ENCODE measurements at regions not wholly inside any gene's neighbourhood (a gene's known extent, or its start where the extent isn't known, plus 50 kb on each side); places are given as distances from the start of the nearest gene placed in this dataset.

DNA sequence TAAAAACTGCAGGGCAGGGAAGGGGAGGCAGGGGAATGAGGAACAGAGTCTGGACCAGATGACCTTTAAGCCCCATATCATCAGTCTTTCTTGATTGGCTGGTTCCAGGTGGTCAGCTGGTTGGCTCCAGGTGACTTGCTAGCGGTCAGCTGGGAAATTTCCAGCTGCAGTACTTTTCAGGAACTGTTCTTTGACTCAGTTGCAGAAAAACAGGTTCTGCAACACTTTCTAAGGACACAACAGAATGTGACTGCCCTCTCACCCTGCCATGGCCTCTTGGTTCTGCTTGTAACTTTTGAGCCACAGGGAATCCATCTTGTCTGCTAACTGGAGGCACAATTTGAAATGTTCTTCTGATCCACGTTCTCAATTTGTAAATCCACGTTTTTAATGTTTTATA is 278.3 kb upstream of the LRATD1 start:
- no peak for DNase-seq (ENCODE audit: extremely low spot score)
- TF ChIP-seq ARNT (IDR thresholded peaks at IDR 0.05) = no peak
- no peak for TF ChIP-seq HDGF (IDR thresholded peaks at IDR 0.05; ENCODE audit: borderline replicate concordance)
- no peak for TF ChIP-seq FOXM1 (IDR thresholded peaks at IDR 0.05; ENCODE audit: borderline replicate concordance)
- no peak for TF ChIP-seq FOXA1 (IDR thresholded peaks at IDR 0.05)
- no peak for TF ChIP-seq CTBP1 (IDR thresholded peaks at IDR 0.05; ENCODE audit: borderline replicate concordance)
- TF ChIP-seq LEF1 (IDR thresholded peaks at IDR 0.05; ENCODE audit: borderline replicate concordance) = no peak
- TF ChIP-seq TARDBP (IDR thresholded peaks at IDR 0.05) = no peak
- no peak for TF ChIP-seq SUZ12 (IDR thresholded peaks at IDR 0.05)
- no peak for TF ChIP-seq L3MBTL2 (conservative IDR thresholded peaks at IDR 0.05)
- no peak for TF ChIP-seq NFRKB (IDR thresholded peaks at IDR 0.05)
- no peak for TF ChIP-seq ZNF384 (IDR thresholded peaks at IDR 0.05)
- no peak for TF ChIP-seq SP1 (IDR thresholded peaks at IDR 0.05)
- TF ChIP-seq PKNOX1 (IDR thresholded peaks at IDR 0.05) = no peak
- TF ChIP-seq BHLHE40 (IDR thresholded peaks at IDR 0.05; ENCODE audit: borderline replicate concordance) = no peak
- TF ChIP-seq ELF4 (IDR thresholded peaks at IDR 0.05) = no peak
- POLR2A ChIA-PET = no interaction called here
- CTCF ChIA-PET = no interaction called here

DNA sequence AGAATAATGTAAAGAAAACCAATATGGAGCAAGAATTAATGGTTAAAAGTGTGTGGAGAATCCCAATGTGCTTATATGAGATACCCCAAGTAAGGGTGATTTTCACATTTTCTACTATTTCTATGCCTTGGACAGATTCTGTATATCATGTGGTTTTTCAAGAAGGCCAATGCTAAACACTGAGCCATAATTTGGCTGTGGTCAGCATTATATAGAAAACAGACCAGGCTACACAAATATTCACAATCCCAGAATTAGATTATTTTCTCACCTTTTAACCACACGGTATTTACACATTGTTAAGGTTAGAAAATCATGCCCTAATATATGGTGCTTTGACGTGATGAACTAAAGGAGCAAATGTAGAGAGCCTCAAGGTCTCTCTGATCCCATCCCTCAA is 277.4 kb upstream of the LRATD1 start:
- ChIA-PET CTCF (no interaction called here), POLR2A (no interaction called here)
- DNase-seq (ENCODE audit: extremely low spot score) = no peak
- no peak for TF ChIP-seq TARDBP (IDR thresholded peaks at IDR 0.05)
- no peak for TF ChIP-seq HDGF (IDR thresholded peaks at IDR 0.05; ENCODE audit: borderline replicate concordance)
- TF ChIP-seq L3MBTL2 (conservative IDR thresholded peaks at IDR 0.05) = no peak
- no peak for TF ChIP-seq BHLHE40 (IDR thresholded peaks at IDR 0.05; ENCODE audit: borderline replicate concordance)
- TF ChIP-seq FOXM1 (IDR thresholded peaks at IDR 0.05; ENCODE audit: borderline replicate concordance) = no peak
- no peak for TF ChIP-seq ARNT (IDR thresholded peaks at IDR 0.05)
- TF ChIP-seq ZNF384 (IDR thresholded peaks at IDR 0.05) = no peak
- TF ChIP-seq SUZ12 (IDR thresholded peaks at IDR 0.05) = no peak
- no peak for TF ChIP-seq SP1 (IDR thresholded peaks at IDR 0.05)
- TF ChIP-seq FOXA1 (IDR thresholded peaks at IDR 0.05) = no peak
- TF ChIP-seq FOXK2 (IDR thresholded peaks at IDR 0.05) = no peak
- TF ChIP-seq PKNOX1 (IDR thresholded peaks at IDR 0.05) = no peak
- no peak for TF ChIP-seq CTBP1 (IDR thresholded peaks at IDR 0.05; ENCODE audit: borderline replicate concordance)
- no peak for TF ChIP-seq ELF4 (IDR thresholded peaks at IDR 0.05)
- no peak for TF ChIP-seq LEF1 (IDR thresholded peaks at IDR 0.05; ENCODE audit: borderline replicate concordance)
- TF ChIP-seq NFRKB (IDR thresholded peaks at IDR 0.05) = no peak

GRCh38 chr2:14358339-14358738 is 274.2 kb upstream of the LRATD1 start:
- CTCF ChIA-PET = no interaction called here
- DNase-seq (ENCODE audit: extremely low spot score) = no peak
- TF ChIP-seq FOXK2 (IDR thresholded peaks at IDR 0.05) (no peak), L3MBTL2 (conservative IDR thresholded peaks at IDR 0.05) (no peak), TARDBP (IDR thresholded peaks at IDR 0.05) (no peak), SP1 (IDR thresholded peaks at IDR 0.05) (no peak), CTBP1 (IDR thresholded peaks at IDR 0.05; ENCODE audit: borderline replicate concordance) (no peak), SUZ12 (IDR thresholded peaks at IDR 0.05) (no peak), PKNOX1 (IDR thresholded peaks at IDR 0.05) (no peak), ARNT (IDR thresholded peaks at IDR 0.05) (no peak), LEF1 (IDR thresholded peaks at IDR 0.05; ENCODE audit: borderline replicate concordance) (no peak), ELF4 (IDR thresholded peaks at IDR 0.05) (no peak), NFRKB (IDR thresholded peaks at IDR 0.05) (no peak), BHLHE40 (IDR thresholded peaks at IDR 0.05; ENCODE audit: borderline replicate concordance) (no peak), ZNF384 (IDR thresholded peaks at IDR 0.05) (no peak), FOXA1 (IDR thresholded peaks at IDR 0.05) (no peak), FOXM1 (IDR thresholded peaks at IDR 0.05; ENCODE audit: borderline replicate concordance) (no peak), HDGF (IDR thresholded peaks at IDR 0.05; ENCODE audit: borderline replicate concordance) (no peak)
- POLR2A ChIA-PET = no interaction called here

DNA sequence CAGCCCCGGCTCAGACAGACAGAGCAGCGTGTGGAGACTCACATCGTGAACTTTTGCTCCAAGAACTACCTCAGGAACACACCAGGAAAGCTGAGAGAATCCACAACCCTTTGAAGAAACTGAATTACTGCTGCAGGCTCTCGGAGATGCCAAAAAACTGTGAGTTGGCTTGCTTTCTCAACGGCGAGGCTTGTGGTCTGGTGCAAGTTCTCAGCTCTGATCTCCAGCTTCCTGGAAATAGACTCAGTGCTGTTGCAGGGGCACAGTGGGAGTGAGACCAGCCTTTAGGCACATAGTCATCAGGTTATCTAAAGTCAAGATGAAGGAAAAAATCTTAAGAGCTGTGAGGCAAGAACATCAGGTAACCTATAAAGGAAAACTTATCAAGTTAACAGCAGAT is 273.7 kb upstream of the LRATD1 start:
- TF ChIP-seq ARNT (IDR thresholded peaks at IDR 0.05) = no peak
- no peak for TF ChIP-seq SUZ12 (IDR thresholded peaks at IDR 0.05)
- no peak for TF ChIP-seq ZNF384 (IDR thresholded peaks at IDR 0.05)
- no peak for TF ChIP-seq FOXK2 (IDR thresholded peaks at IDR 0.05)
- no peak for TF ChIP-seq ELF4 (IDR thresholded peaks at IDR 0.05)
- no peak for TF ChIP-seq HDGF (IDR thresholded peaks at IDR 0.05; ENCODE audit: borderline replicate concordance)
- TF ChIP-seq FOXM1 (IDR thresholded peaks at IDR 0.05; ENCODE audit: borderline replicate concordance) = no peak
- TF ChIP-seq BHLHE40 (IDR thresholded peaks at IDR 0.05; ENCODE audit: borderline replicate concordance) = no peak
- TF ChIP-seq CTBP1 (IDR thresholded peaks at IDR 0.05; ENCODE audit: borderline replicate concordance) = no peak
- TF ChIP-seq SP1 (IDR thresholded peaks at IDR 0.05) = no peak
- no peak for TF ChIP-seq NFRKB (IDR thresholded peaks at IDR 0.05)
- no peak for TF ChIP-seq PKNOX1 (IDR thresholded peaks at IDR 0.05)
- TF ChIP-seq L3MBTL2 (conservative IDR thresholded peaks at IDR 0.05) = no peak
- TF ChIP-seq TARDBP (IDR thresholded peaks at IDR 0.05) = no peak
- no peak for TF ChIP-seq FOXA1 (IDR thresholded peaks at IDR 0.05)
- TF ChIP-seq LEF1 (IDR thresholded peaks at IDR 0.05; ENCODE audit: borderline replicate concordance) = no peak
- ChIA-PET POLR2A (no interaction called here), CTCF (no interaction called here)
- DNase-seq (ENCODE audit: extremely low spot score) = no peak

- POLR2A ChIA-PET = no interaction called here
- DNase-seq (ENCODE audit: extremely low spot score) = no peak
- TF ChIP-seq SUZ12 (IDR thresholded peaks at IDR 0.05) = no peak
- TF ChIP-seq FOXM1 (IDR thresholded peaks at IDR 0.05; ENCODE audit: borderline replicate concordance) = no peak
- CTCF ChIA-PET = no interaction called here
Observed at GRCh38 chr2:14363137-14363536, 269.4 kb upstream of the LRATD1 start.

- POLR2A ChIA-PET = no interaction called here
- DNase-seq (ENCODE audit: extremely low spot score) = no peak
- TF ChIP-seq FOXM1 (IDR thresholded peaks at IDR 0.05; ENCODE audit: borderline replicate concordance) = no peak
- no peak for TF ChIP-seq TARDBP (IDR thresholded peaks at IDR 0.05)
- TF ChIP-seq CTBP1 (IDR thresholded peaks at IDR 0.05; ENCODE audit: borderline replicate concordance) = no peak
- TF ChIP-seq ARNT (IDR thresholded peaks at IDR 0.05) = no peak
- TF ChIP-seq SUZ12 (IDR thresholded peaks at IDR 0.05) = no peak
- no peak for TF ChIP-seq ZNF384 (IDR thresholded peaks at IDR 0.05)
- TF ChIP-seq FOXA1 (IDR thresholded peaks at IDR 0.05) = no peak
- TF ChIP-seq PKNOX1 (IDR thresholded peaks at IDR 0.05) = no peak
- TF ChIP-seq ELF4 (IDR thresholded peaks at IDR 0.05) = no peak
- no peak for TF ChIP-seq SP1 (IDR thresholded peaks at IDR 0.05)
- no peak for TF ChIP-seq LEF1 (IDR thresholded peaks at IDR 0.05; ENCODE audit: borderline replicate concordance)
- TF ChIP-seq FOXK2 (IDR thresholded peaks at IDR 0.05) = no peak
- no peak for TF ChIP-seq BHLHE40 (IDR thresholded peaks at IDR 0.05; ENCODE audit: borderline replicate concordance)
- no peak for TF ChIP-seq NFRKB (IDR thresholded peaks at IDR 0.05)
- no peak for TF ChIP-seq HDGF (IDR thresholded peaks at IDR 0.05; ENCODE audit: borderline replicate concordance)
- no peak for TF ChIP-seq L3MBTL2 (conservative IDR thresholded peaks at IDR 0.05)
- CTCF ChIA-PET = no interaction called here
Observed at GRCh38 chr2:14363976-14364375, 268.5 kb upstream of the LRATD1 start.

Data from HEK293T (cell line).